Small intestine (tissue), 7 donors: ENCODE measurements at regions not wholly inside any gene's neighbourhood (a gene's known extent, or its start where the extent isn't known, plus 50 kb on each side); places are given as distances from the start of the nearest gene placed in this dataset.
"Not testable (repeated sequence)": the region's sequence is repeated elsewhere in the genome, so short reads cannot be mapped to it uniquely, and the experiment has no call there.

Experiments used
- DNase-seq, 2 donors: peaks; one replicate each; pipeline versions ENCODE4 v3.0.0 to v3.0.0-alpha.2; 2013
- FAIRE-seq: peaks from 2 replicates; lab custom pipeline; 2012; peaks lifted over from hg19 to GRCh38; lab: Jason Lieb, UNC
- H3K27ac ChIP-seq, 3 donors: one replicate each; pipeline ENCODE4 v1.5.1; 2013; ENCODE audit warnings: low read length in 2 of 3, mild to moderate bottlenecking in 2 of 3, control low read depth in 1 of 3, inconsistent platforms in 1 of 3, low read depth in 1 of 3, moderate library complexity in 1 of 3
- H3K27me3 ChIP-seq, 3 donors: one replicate each; pipeline ENCODE4 v1.6.1; 2013; ENCODE audit warnings: low read length in 3 of 3, inconsistent platforms in 1 of 3; ENCODE audit not compliant: control insufficient read depth in 3 of 3, insufficient read depth in 3 of 3
- H3K36me3 ChIP-seq, 3 donors: one replicate each; pipeline ENCODE4 v1.6.1; 2013; ENCODE audit warnings: low read length in 3 of 3, inconsistent platforms in 1 of 3, low read depth in 1 of 3, mild to moderate bottlenecking in 1 of 3, moderate library complexity in 1 of 3; ENCODE audit not compliant: control insufficient read depth in 3 of 3, insufficient read depth in 2 of 3
- H3K4me1 ChIP-seq, 3 donors: one replicate each; pipeline ENCODE4 v1.6.1; 2013; ENCODE audit warnings: low read length in 2 of 3, inconsistent platforms in 1 of 3, low read depth in 1 of 3, mild to moderate bottlenecking in 1 of 3, moderate library complexity in 1 of 3; ENCODE audit not compliant: control insufficient read depth in 3 of 3, insufficient read depth in 2 of 3
- H3K4me3 ChIP-seq, 3 donors: one replicate each; pipeline ENCODE4 v1.5.1; 2013; ENCODE audit warnings: low read length in 3 of 3, control low read depth in 1 of 3, inconsistent platforms in 1 of 3, low read depth in 1 of 3, mild to moderate bottlenecking in 1 of 3, moderate library complexity in 1 of 3
- H3K9me3 ChIP-seq, 2 donors: one replicate each; pipeline ENCODE4 v1.6.1; 2013; ENCODE audit warnings: low read depth in 1 of 2, low read length in 1 of 2; ENCODE audit not compliant: control insufficient read depth in 2 of 2, insufficient read depth in 1 of 2
- WGBS, 3 donors: extraction: QIAGEN DNeasy Blood & Tissue Kit; methylation state at CpG; one replicate each; pipeline ENCODE4 v1.1.7; 2013; 5-methylcytosine and 5-hydroxymethylcytosine counted together
- donor health status: healthy with polysubstance abuse.
- donor health status: control.
- donor health status: control.
- donor health status: Bipolar disorder and iron deficiency.
- donor health status: healthy.

GRCh38 chr3:130151555-130151954, 69.9 kb downstream of the ALG1L2 start:
- not testable (repeated sequence) for H3K4me3 ChIP-seq, FAIRE-seq, H3K36me3 ChIP-seq, H3K27ac ChIP-seq, H3K9me3 ChIP-seq, DNase-seq, H3K4me1 ChIP-seq, H3K27me3 ChIP-seq
- 71 to 85% (median 74%) methylated on average over 4 of the region's 4 CpGs for WGBS, 3 donors

- H3K36me3 ChIP-seq, DNase-seq, H3K9me3 ChIP-seq, H3K4me3 ChIP-seq, H3K27ac ChIP-seq, FAIRE-seq, H3K27me3 ChIP-seq, H3K4me1 ChIP-seq: not testable (repeated sequence)
- 76 to 88% (median 81%) methylated on average over 7 to 8 of the region's 8 CpGs for WGBS, 3 donors
Observed at GRCh38 chr3:130153247-130153646, 71.6 kb downstream of the ALG1L2 start.

GRCh38 chr3:130155464-130155863, 73.8 kb downstream of the ALG1L2 start:
- DNase-seq, H3K9me3 ChIP-seq, FAIRE-seq, H3K27ac ChIP-seq, H3K4me3 ChIP-seq, H3K27me3 ChIP-seq, H3K36me3 ChIP-seq, H3K4me1 ChIP-seq: not testable (repeated sequence)
- 17% methylated on average over 1 of the region's 4 CpGs; no CpG with 5 or more reads in 2 of the 3 donors for WGBS, 3 donors

- FAIRE-seq, H3K36me3 ChIP-seq, H3K27ac ChIP-seq, H3K4me1 ChIP-seq, H3K27me3 ChIP-seq, DNase-seq, H3K9me3 ChIP-seq, H3K4me3 ChIP-seq: not testable (repeated sequence)
- 80 to 95% (median 82%) methylated on average over 3 of the region's 4 CpGs for WGBS, 3 donors
Observed at GRCh38 chr3:130166856-130167255, 85.2 kb downstream of the ALG1L2 start.

- H3K36me3 ChIP-seq, H3K9me3 ChIP-seq, DNase-seq, H3K27me3 ChIP-seq, FAIRE-seq, H3K27ac ChIP-seq, H3K4me1 ChIP-seq, H3K4me3 ChIP-seq: not testable (repeated sequence)
- 83 to 92% (median 88%) methylated on average over 4 of the region's 4 CpGs for WGBS, 3 donors
Observed at GRCh38 chr3:130175195-130175594, 93.6 kb downstream of the ALG1L2 start.

- DNase-seq = peak in 1 of 2 donors; percentile 2
- not testable (repeated sequence) for H3K4me1 ChIP-seq, H3K36me3 ChIP-seq, H3K27ac ChIP-seq, H3K4me3 ChIP-seq, FAIRE-seq, H3K27me3 ChIP-seq, H3K9me3 ChIP-seq
- WGBS, 3 donors = 61 to 76% (median 73%) methylated on average over 12 to 13 of the region's 13 CpGs
Observed at GRCh38 chr3:130176476-130177256, 95.0 kb downstream of the ALG1L2 start.

GRCh38 chr3:130178835-130179234, 97.2 kb downstream of the ALG1L2 start:
- not testable (repeated sequence) for H3K36me3 ChIP-seq, H3K4me1 ChIP-seq, FAIRE-seq, H3K9me3 ChIP-seq, H3K4me3 ChIP-seq, H3K27me3 ChIP-seq
- H3K27ac ChIP-seq = peak overlapping the region in 1 of 3 donors; percentile 91
- 8 to 44% (median 20%) methylated on average over 3 of the region's 3 CpGs for WGBS, 3 donors
- DNase-seq = peak; percentile 33 to 59

- DNase-seq = peak; percentile 50 to 79
Observed at GRCh38 chr3:130179353-130179970, 97.8 kb downstream of the ALG1L2 start.

More at GRCh38 chr3:130179353-130179970, 97.8 kb downstream of the ALG1L2 start:
- not testable (repeated sequence) for H3K36me3 ChIP-seq, H3K9me3 ChIP-seq, H3K4me1 ChIP-seq, FAIRE-seq, H3K27me3 ChIP-seq
- WGBS, 3 donors = 1 to 11% (median 3%) methylated on average over 11 of the region's 11 CpGs
- peak overlapping the region; percentile 71 to 91 (median 89) for H3K27ac ChIP-seq
- H3K4me3 ChIP-seq = peak overlapping the region in 2 of 3 donors; percentile 31 to 33
